ENCODE measurements at regions not wholly inside any gene's neighbourhood (a gene's known extent, or its start where the extent isn't known, plus 50 kb on each side); places are given as distances from the start of the nearest gene placed in this dataset.

DNA sequence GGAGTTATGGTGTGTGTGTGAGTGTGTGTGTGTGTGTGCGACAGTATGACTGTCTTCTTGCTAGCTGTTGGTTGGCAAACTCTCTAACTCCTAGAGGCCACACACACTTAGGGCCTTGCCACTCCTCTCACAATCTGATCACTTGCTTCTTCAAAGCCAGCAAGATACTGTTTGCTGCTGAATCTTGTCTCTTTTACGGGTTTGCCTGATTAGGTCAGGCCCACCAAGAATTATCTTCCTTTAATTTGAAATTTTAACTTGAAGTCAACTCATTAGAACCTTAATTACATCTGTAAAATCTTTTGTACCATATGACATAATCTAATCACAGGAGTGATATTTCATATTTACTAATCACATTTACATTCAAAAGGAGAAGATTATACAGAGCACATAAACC, 359.2 kb upstream of the SGCG start:
- Histone ChIP-seq H3K9me3 (no peaks in the 10 kb centered on the region), H3K27me3 (no peaks in the 10 kb centered on the region), H3K4me3 (no peak overlapping the region), H3K27ac (no peak overlapping the region), H3K36me3 (no peaks in the 10 kb centered on the region), H3K4me1 (no peaks in the 10 kb centered on the region)
- TF ChIP-seq EP300 (IDR thresholded peaks at IDR 0.05): no peak
- TF ChIP-seq, protein P1, sequence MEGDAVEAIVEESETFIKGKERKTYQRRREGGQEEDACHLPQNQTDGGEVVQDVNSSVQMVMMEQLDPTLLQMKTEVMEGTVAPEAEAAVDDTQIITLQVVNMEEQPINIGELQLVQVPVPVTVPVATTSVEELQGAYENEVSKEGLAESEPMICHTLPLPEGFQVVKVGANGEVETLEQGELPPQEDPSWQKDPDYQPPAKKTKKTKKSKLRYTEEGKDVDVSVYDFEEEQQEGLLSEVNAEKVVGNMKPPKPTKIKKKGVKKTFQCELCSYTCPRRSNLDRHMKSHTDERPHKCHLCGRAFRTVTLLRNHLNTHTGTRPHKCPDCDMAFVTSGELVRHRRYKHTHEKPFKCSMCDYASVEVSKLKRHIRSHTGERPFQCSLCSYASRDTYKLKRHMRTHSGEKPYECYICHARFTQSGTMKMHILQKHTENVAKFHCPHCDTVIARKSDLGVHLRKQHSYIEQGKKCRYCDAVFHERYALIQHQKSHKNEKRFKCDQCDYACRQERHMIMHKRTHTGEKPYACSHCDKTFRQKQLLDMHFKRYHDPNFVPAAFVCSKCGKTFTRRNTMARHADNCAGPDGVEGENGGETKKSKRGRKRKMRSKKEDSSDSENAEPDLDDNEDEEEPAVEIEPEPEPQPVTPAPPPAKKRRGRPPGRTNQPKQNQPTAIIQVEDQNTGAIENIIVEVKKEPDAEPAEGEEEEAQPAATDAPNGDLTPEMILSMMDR (IDR thresholded peaks at IDR 0.05): no peak
- TF ChIP-seq POLR2AphosphoS5 (IDR thresholded peaks at IDR 0.05): no peak
- TF ChIP-seq POLR2A (IDR thresholded peaks at IDR 0.05): no peak
- ATAC-seq: no peak
- WGBS, 2 donors (ENCODE audit: low coverage in 1 of 2): 90 to 100% methylated on average over 1 to 2 of the region's 2 CpGs

DNA sequence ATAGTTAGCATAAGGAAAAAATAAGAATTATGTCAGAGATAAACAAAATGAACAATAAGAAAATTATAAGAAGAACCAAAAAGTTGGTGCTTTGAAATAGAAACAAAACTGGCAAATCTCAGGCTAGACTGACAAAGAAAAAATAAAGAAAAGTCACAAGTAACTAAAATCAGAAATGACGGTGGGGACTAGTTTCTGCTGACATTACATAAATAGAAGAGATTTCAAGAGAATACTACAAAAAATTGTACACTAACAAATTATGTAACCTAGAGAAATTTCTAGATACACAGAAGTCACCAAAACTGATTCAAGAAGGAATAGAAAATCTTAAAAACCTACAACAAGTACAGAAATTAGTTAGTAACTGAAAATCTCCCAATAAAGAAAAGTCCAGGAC, 355.6 kb upstream of the SGCG start:
- 61 to 71% methylated on average over 1 of the region's 1 CpG for WGBS, 2 donors (ENCODE audit: low coverage in 1 of 2)
- Histone ChIP-seq H3K27me3 (no peaks in the 10 kb centered on the region), H3K9me3 (no peaks in the 10 kb centered on the region), H3K4me1 (no peaks in the 10 kb centered on the region), H3K36me3 (no peaks in the 10 kb centered on the region), H3K4me3 (no peak overlapping the region), H3K27ac (no peak overlapping the region)
- TF ChIP-seq EP300 (IDR thresholded peaks at IDR 0.05): no peak
- no peak for TF ChIP-seq POLR2A (IDR thresholded peaks at IDR 0.05)
- TF ChIP-seq POLR2AphosphoS5 (IDR thresholded peaks at IDR 0.05): no peak
- TF ChIP-seq, protein P1 (IDR thresholded peaks at IDR 0.05): no peak
- no peak for ATAC-seq

DNA sequence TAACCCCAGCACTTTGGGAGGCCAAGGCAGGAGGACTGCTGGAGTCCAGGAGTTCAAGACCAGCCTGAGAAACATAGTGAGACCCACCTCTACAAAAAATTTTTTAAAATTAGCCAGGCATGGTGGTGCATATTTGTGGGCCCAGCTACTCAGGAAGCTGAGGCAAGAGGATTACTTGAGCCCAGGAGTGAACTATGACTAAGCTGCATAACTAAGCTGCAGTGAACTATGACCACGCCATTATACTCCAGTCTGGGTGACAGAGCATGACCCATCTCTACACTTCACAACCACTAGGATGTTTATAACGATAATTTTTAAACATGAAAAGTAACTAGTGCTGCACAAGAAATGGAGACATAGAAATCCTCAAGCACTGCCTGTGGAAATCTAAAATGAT, 352.7 kb upstream of the SGCG start:
- Histone ChIP-seq H3K4me3 (no peak overlapping the region), H3K4me1 (no peaks in the 10 kb centered on the region), H3K36me3 (no peaks in the 10 kb centered on the region), H3K9me3 (no peaks in the 10 kb centered on the region), H3K27ac (no peak overlapping the region), H3K27me3 (no peaks in the 10 kb centered on the region)
- 80 to 90% methylated on average over 2 of the region's 2 CpGs for WGBS, 2 donors (ENCODE audit: low coverage in 1 of 2)
- TF ChIP-seq, protein P1 (IDR thresholded peaks at IDR 0.05): no peak
- no peak for TF ChIP-seq EP300 (IDR thresholded peaks at IDR 0.05)
- TF ChIP-seq POLR2A (IDR thresholded peaks at IDR 0.05): no peak
- no peak for TF ChIP-seq POLR2AphosphoS5 (IDR thresholded peaks at IDR 0.05)
- ATAC-seq: no peak

DNA sequence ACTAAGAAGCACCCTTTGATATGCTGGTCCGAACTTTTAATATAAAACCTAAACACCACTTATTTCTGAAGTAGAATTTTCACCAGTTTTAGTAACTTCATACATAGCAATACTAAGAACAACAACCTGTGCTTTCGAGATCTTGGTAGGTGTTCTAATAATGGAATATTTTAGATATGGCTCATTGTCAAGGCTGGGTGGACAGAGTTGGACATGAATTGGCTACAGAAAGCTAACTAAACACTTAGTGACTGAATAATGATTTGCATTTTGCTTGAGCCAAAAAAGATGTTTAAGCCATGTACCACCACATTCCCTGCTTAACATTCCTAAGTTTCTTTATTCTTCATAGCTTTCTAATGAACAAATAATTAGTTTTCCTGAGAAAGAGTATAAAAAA, 344.3 kb upstream of the SGCG start:
- Histone ChIP-seq H3K4me3 (no peak overlapping the region), H3K27me3 (peaks cover 5% of the 10 kb centered on the region), H3K36me3 (no peaks in the 10 kb centered on the region), H3K4me1 (peaks cover 0 to 11% (median 0%) of the 10 kb centered on the region in 3 donors), H3K27ac (no peak overlapping the region), H3K9me3 (no peaks in the 10 kb centered on the region)
- TF ChIP-seq EP300 (IDR thresholded peaks at IDR 0.05) (no peak), POLR2A (IDR thresholded peaks at IDR 0.05) (no peak), POLR2AphosphoS5 (IDR thresholded peaks at IDR 0.05) (no peak)
- TF ChIP-seq, protein P1 (IDR thresholded peaks at IDR 0.05): no peak
- no peak for ATAC-seq
- 75 to 83% methylated on average over 2 of the region's 2 CpGs for WGBS, 2 donors (ENCODE audit: low coverage in 1 of 2)

DNA sequence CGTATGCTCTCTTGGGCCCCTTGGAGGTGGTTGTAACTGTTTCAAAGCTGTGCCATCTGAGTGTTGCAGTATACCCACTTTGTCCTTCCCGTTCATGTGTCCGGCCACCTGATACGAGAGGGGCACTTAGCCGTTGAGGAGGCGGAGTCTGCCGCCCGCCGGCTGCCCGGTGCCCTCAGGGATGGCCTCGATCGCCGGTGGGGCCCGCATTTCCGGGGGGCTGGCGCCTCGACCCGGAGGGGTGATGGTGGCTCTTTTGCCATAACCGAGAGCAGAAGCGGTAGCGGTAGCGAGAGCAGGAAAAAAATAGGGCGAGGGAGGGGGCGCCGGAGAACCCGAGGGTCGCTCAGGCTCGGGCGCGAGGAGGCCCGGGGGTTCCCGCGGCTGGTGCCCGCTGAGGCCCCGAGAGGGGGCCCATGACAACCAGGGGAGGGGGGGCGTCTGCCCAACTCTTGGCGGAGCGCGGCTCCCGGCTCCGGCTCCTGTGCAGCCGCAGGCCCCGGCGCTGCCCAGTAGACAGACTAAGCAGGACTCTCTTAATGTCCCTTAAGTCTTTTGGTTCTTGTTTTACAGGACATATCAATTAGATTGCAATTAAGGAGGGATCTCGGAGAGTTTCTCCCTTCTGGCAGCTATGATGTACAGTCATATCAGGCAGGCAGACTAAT, 342.7 kb upstream of the SGCG start:
- H3K27me3 ChIP-seq: peaks cover 5% of the 10 kb centered on the region
- H3K36me3 ChIP-seq: no peaks in the 10 kb centered on the region
- H3K4me3 ChIP-seq: peak overlapping the region in 1 of 2 donors; percentile 46
- peaks cover 0 to 11% (median 0%) of the 10 kb centered on the region in 3 donors for H3K4me1 ChIP-seq
- no peak overlapping the region for H3K27ac ChIP-seq
- no peak for ATAC-seq
- H3K9me3 ChIP-seq: no peaks in the 10 kb centered on the region
- TF ChIP-seq EP300 (IDR thresholded peaks at IDR 0.05) (no peak), POLR2AphosphoS5 (IDR thresholded peaks at IDR 0.05) (no peak), POLR2A (IDR thresholded peaks at IDR 0.05) (no peak)
- TF ChIP-seq, protein P1 (IDR thresholded peaks at IDR 0.05): no peak
- WGBS, 2 donors (ENCODE audit: low coverage in 1 of 2): 8 to 33% methylated on average over 1 to 2 of the region's 45 CpGs

Data from gastroesophageal sphincter (tissue), 4 donors.